ENCODE measurements at regions not wholly inside any gene's neighbourhood (a gene's known extent, or its start where the extent isn't known, plus 50 kb on each side); places are given as distances from the start of the nearest gene placed in this dataset.

- no peak for TF ChIP-seq CTCF (IDR thresholded peaks at IDR 0.05)
- no peak for TF ChIP-seq POLR2A (IDR thresholded peaks at IDR 0.05)
Measured at GRCh38 chr7:20858951-20859350, 72.3 kb upstream of the SP8 start.
